Endothelial cell of umbilical vein (primary cell): ENCODE measurements at regions not wholly inside any gene's neighbourhood (a gene's known extent, or its start where the extent isn't known, plus 50 kb on each side); places are given as distances from the start of the nearest gene placed in this dataset.

Experiments
- BruUV-seq: library from RNA; stranded (reverse); fragments of 400-500 nt; replicated peaks from 2 replicates; lab custom pipeline; 2021; lab: Mats Ljungman, UMichigan
- CTCF ChIA-PET: fragments of 300-600, 350-600 bp; sonication (Branson Sonifier 250); formaldehyde crosslinking; loops from one replicate; lab custom pipeline; 2021; ENCODE audit warnings: antibody characterized with exemption, inconsistent platforms; lab: Charles Lee
- POLR2A ChIA-PET: fragments of 300-600, 350-600 bp; sonication (Branson Sonifier 250); formaldehyde crosslinking; loops from one replicate; lab custom pipeline; 2021; ENCODE audit warnings: antibody characterized with exemption, inconsistent platforms; lab: Charles Lee
- DNase-seq: peaks from one replicate; pipeline ENCODE4 v3.0.0-alpha.2; 2011; ENCODE audit warnings: low read depth, low spot score
- FAIRE-seq: peaks from 2 replicates; lab custom pipeline; 2011; peaks lifted over from hg19 to GRCh38; lab: Jason Lieb, UNC
- H2AFZ ChIP-seq: 2 replicates; pipeline ENCODE4 v1.6.0; 2012; ENCODE audit warnings: low read depth, low read length, control low read depth, inconsistent platforms
- H3K27ac ChIP-seq: 2 replicates; pipeline ENCODE4 v1.5.1; 2011; ENCODE audit warnings: low read depth, mild to moderate bottlenecking, control low read depth, low read length, moderate library complexity; ENCODE audit not compliant: insufficient read depth
- H3K27me3 ChIP-seq, 2 experiments: 2 replicates each; pipeline versions ENCODE4 v1.6.0 to v1.6.1; 2011; ENCODE audit warnings: low read length in 2 of 2, mixed read lengths in 1 of 2; ENCODE audit not compliant: control insufficient read depth in 2 of 2, insufficient read depth in 2 of 2
- H3K36me3 ChIP-seq, 2 experiments: 2 replicates in 1 of 2; 3 replicates in 1 of 2; pipeline ENCODE4 v1.5.1; 2011; ENCODE audit warnings: low read length in 2 of 2, mild to moderate bottlenecking in 1 of 2, moderate library complexity in 1 of 2; ENCODE audit not compliant: control insufficient read depth in 2 of 2, insufficient read depth in 2 of 2; ENCODE audit errors: extremely low read depth in 1 of 2
- H3K4me1 ChIP-seq: 3 replicates; pipeline ENCODE4 v1.5.1; 2011; ENCODE audit warnings: mild to moderate bottlenecking, low read length; ENCODE audit not compliant: control insufficient read depth, insufficient read depth; ENCODE audit errors: extremely low read depth
- H3K4me2 ChIP-seq: 2 replicates; pipeline ENCODE4 v1.6.1; 2011; ENCODE audit warnings: low read length, control low read depth, mixed read lengths; ENCODE audit not compliant: insufficient read depth
- H3K4me3 ChIP-seq, 3 experiments: fragments of 200-600 bp in 1 of 3; sonication (generic), shearing (Covaris generic) in 1 of 3; replicated peaks in 1 of 3; 2 replicates each; pipeline ENCODE4 v1.5.1; 2011 to 2016; ENCODE audit warnings: control low read depth in 3 of 3, low read length in 3 of 3, mild to moderate bottlenecking in 2 of 3, inconsistent platforms in 1 of 3, low read depth in 1 of 3, moderate library complexity in 1 of 3; ENCODE audit not compliant: insufficient read depth in 1 of 3
- H3K79me2 ChIP-seq: 2 replicates; pipeline ENCODE4 v1.6.0; 2012; ENCODE audit warnings: low read length, inconsistent platforms; ENCODE audit not compliant: control insufficient read depth, insufficient read depth
- H3K9ac ChIP-seq: replicated peaks from 2 replicates; pipeline ENCODE3; 2011; ENCODE audit warnings: low read length, control low read depth; ENCODE audit not compliant: insufficient read depth; ENCODE audit errors: extremely low read depth
- H3K9me1 ChIP-seq: replicated peaks from 3 replicates; pipeline ENCODE4 v1.6.0; 2011; ENCODE audit warnings: mild to moderate bottlenecking, low read length; ENCODE audit not compliant: control insufficient read depth, insufficient read depth; ENCODE audit errors: extremely low read depth
- H3K9me3 ChIP-seq: replicated peaks from 2 replicates; pipeline ENCODE4 v1.5.1; 2012; ENCODE audit warnings: low read length, inconsistent platforms; ENCODE audit not compliant: control insufficient read depth, insufficient read depth
- H4K20me1 ChIP-seq: replicated peaks from 2 replicates; pipeline ENCODE3; 2011; ENCODE audit warnings: mild to moderate bottlenecking, low read length; ENCODE audit not compliant: control insufficient read depth, insufficient read depth; ENCODE audit errors: extremely low read depth
- EZH2 ChIP-seq: IDR thresholded peaks from 2 replicates; pipeline ENCODE4 v1.6.1; 2012; ENCODE audit warnings: borderline replicate concordance, low read depth, mild to moderate bottlenecking, moderate library complexity, low read length, inconsistent platforms; ENCODE audit not compliant: severe bottlenecking
- FOS ChIP-seq: IDR thresholded peaks from 2 replicates; pipeline ENCODE4 v1.6.1; 2011; ENCODE audit warnings: mild to moderate bottlenecking, low read length, moderate library complexity, borderline replicate concordance; ENCODE audit not compliant: insufficient read depth
- GATA2 ChIP-seq: IDR thresholded peaks from 2 replicates; pipeline ENCODE4 v1.7.0; 2011; ENCODE audit warnings: low read depth, mild to moderate bottlenecking, moderate library complexity, mixed read lengths, low read length; ENCODE audit not compliant: insufficient read length, insufficient read depth
- MYC ChIP-seq: IDR thresholded peaks from one replicate; pipeline ENCODE4 v1.6.1; 2011; ENCODE audit warnings: mild to moderate bottlenecking, low read depth, low read length
- POLR2A ChIP-seq: IDR thresholded peaks from 2 replicates; pipeline ENCODE4 v1.6.1; 2012; ENCODE audit warnings: low read depth, mild to moderate bottlenecking, control low read depth, low read length
- dilution Hi-C: fragments of 300-500 bp; cut with MboI; formaldehyde crosslinking; loops from one replicate; pipeline ENCODE4 v1.15.0; 2019; ENCODE audit warnings: low sequenced_read_pairs; ENCODE audit not compliant: extremely low pct_ligation_motif_present
- intact Hi-C: fragments of 100-400 bp; cut with micrococcal nuclease; formaldehyde crosslinking; loops from one replicate; pipeline ENCODE4 v1.10.0; 2022
- TF ChIP-seq, protein P1 (sequence below), 2 donors: IDR thresholded peaks; 1 replicate in 1 of 2; 2 replicates in 1 of 2; pipeline ENCODE4 v1.5.1; 2011; ENCODE audit warnings: low read length in 2 of 2, mild to moderate bottlenecking in 2 of 2, moderate library complexity in 2 of 2, control low read depth in 1 of 2, inconsistent platforms in 1 of 2, low read depth in 1 of 2; ENCODE audit not compliant: insufficient read depth in 1 of 2; ENCODE audit errors: extremely low read depth in 1 of 2
- TF ChIP-seq, protein P2 (sequence below): IDR thresholded peaks from 2 replicates; pipeline ENCODE4 v1.6.1; 2011; ENCODE audit not compliant: insufficient read depth, insufficient read length

GRCh38 chr2:6370753-6371551, 494.8 kb downstream of the CMPK2 start:
- Histone ChIP-seq H3K79me2 (no peaks in the 10 kb centered on the region), H3K4me3 (no peak overlapping the region), H3K36me3 (no peaks in the 10 kb centered on the region), H3K9me3 (peaks cover 2% of the 10 kb centered on the region), H3K4me2 (no peak overlapping the region), H2AFZ (no peak overlapping the region), H3K27me3 (no peaks in the 10 kb centered on the region), H3K9ac (no peak overlapping the region), H3K4me1 (no peaks in the 10 kb centered on the region), H4K20me1 (no peaks in the 10 kb centered on the region), H3K9me1 (no peaks in the 10 kb centered on the region), H3K27ac (no peak overlapping the region)
- ChIA-PET CTCF (no interaction called here), POLR2A (no interaction called here)
- intact Hi-C loops = no loop called here
- no peak for TF ChIP-seq FOS
- TF ChIP-seq EZH2 = no peak
- TF ChIP-seq MYC = no peak
- TF ChIP-seq, protein P1, sequence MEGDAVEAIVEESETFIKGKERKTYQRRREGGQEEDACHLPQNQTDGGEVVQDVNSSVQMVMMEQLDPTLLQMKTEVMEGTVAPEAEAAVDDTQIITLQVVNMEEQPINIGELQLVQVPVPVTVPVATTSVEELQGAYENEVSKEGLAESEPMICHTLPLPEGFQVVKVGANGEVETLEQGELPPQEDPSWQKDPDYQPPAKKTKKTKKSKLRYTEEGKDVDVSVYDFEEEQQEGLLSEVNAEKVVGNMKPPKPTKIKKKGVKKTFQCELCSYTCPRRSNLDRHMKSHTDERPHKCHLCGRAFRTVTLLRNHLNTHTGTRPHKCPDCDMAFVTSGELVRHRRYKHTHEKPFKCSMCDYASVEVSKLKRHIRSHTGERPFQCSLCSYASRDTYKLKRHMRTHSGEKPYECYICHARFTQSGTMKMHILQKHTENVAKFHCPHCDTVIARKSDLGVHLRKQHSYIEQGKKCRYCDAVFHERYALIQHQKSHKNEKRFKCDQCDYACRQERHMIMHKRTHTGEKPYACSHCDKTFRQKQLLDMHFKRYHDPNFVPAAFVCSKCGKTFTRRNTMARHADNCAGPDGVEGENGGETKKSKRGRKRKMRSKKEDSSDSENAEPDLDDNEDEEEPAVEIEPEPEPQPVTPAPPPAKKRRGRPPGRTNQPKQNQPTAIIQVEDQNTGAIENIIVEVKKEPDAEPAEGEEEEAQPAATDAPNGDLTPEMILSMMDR (IDR thresholded peaks at IDR 0.05; ENCODE audit: extremely low read depth in 1 of 2, insufficient read depth in 1 of 2, low read depth in 1 of 2, low read length in 2 of 2) = no peak
- no peak for TF ChIP-seq GATA2
- TF ChIP-seq, protein P2, sequence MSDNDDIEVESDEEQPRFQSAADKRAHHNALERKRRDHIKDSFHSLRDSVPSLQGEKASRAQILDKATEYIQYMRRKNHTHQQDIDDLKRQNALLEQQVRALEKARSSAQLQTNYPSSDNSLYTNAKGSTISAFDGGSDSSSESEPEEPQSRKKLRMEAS = no peak
- TF ChIP-seq POLR2A = no peak
- no peak for FAIRE-seq
- no peak for DNase-seq
- dilution Hi-C loops = no loop called here
- BruUV-seq = no TSS peak
